ENCODE measurements at regions not wholly inside any gene's neighbourhood (a gene's known extent, or its start where the extent isn't known, plus 50 kb on each side); places are given as distances from the start of the nearest gene placed in this dataset.
A peak's percentile ranks its signal among the peaks of the same experiment; 100 is the strongest.

DNA sequence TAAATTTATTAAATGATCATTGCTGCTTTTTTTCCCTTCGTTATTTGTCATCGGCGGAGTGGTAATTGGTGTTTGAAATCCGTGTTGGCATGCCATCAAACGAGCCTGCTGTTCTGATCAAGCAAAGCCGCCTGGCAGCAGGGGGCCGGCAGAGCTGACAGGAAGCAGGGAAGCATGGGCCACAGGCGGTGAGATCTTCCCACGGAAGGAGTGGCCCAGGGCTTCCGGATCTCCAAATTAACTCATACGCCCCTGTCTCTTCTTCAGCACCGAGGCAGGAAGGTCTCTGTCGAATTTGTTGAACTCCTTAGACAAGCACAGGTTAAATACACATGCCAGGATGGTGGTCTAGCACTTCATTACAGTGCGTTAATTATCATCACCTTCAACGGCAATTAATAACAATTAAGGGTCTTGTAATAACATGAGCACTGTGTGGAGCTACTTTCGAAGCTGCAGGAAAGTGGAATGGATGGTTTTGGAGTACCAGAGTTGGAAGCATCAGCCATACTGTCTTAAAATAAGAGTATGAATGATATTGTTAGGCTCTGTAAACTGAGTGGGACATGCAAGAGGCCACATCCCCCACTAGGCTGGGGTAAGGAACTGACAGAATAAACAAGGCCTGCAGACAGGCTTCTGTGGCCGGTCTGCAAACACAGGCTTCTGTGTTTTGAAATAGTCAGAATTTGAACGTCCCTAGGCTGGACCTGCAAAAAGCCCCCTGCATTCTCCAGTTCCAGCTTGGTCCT lies 199.4 kb upstream of the DAB1 start:
- Histone ChIP-seq H3K4me3 (peak overlapping the region; percentile 30), H3K4me2 (ENCODE audit: unreplicated experiment) (peak overlapping the region; percentile 67), H2AFZ (peak overlapping the region; percentile 55), H3K27me3 (replicated peaks; ENCODE audit: insufficient read depth) (no peaks in the 10 kb centered on the region), H3K4me1 (ENCODE audit: insufficient read depth) (peaks cover 6% of the 10 kb centered on the region; the same call in 1 of the 2 replicates), H3K27ac (no peak overlapping the region), H3K9me3 (ENCODE audit: low read depth) (no peaks in the 10 kb centered on the region), H3K79me2 (ENCODE audit: insufficient read depth) (no peaks in the 10 kb centered on the region), H3K9me2 (ENCODE audit: insufficient read depth) (no peaks in the 10 kb centered on the region), H4K20me1 (ENCODE audit: insufficient read depth) (no peaks in the 10 kb centered on the region), H3F3A (ENCODE audit: insufficient read depth) (0 out of 2 replicates have a peak, but pooled peaks cover 4% of the 10 kb centered on the region), H3K9ac (no peak overlapping the region), H3K36me3 (ENCODE audit: low read depth) (no peaks in the 10 kb centered on the region)
- DNase-seq: peak; percentile 67
- 7 to 9% methylated on average over 18 of the region's 18 CpGs for WGBS, 2 experiments (ENCODE audit: low coverage in 1 of 2, low lambda C conversion rate in 2 of 2, missing lambda C conversion rate in 2 of 2)
- in situ Hi-C loops (cut with MboI): no loop called here
- no peak for TF ChIP-seq EZH2phosphoT487 (IDR thresholded peaks at IDR 0.05; ENCODE audit: insufficient read depth, low read depth)
- no peak for TF ChIP-seq EZH2 (IDR thresholded peaks at IDR 0.05; ENCODE audit: insufficient read depth, poor library complexity, severe bottlenecking)

DNA sequence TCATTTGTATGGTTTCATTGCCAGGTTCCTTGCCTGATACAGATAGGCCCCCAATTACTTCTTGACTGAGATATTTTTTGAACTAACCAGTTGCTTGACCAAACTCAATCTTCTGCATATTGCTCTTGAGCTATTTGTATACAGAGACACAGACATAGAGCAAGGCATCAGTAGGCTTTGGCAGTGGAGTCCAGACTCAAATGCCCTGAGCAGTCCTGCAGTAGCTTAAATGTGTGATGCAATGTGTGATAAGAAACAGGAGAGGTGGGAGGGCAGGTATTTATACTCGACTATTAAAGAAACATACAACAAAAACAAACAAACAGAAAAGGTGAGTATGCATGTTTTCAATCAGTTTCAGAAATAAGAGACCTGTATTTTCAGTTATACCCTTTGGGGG lies 197.9 kb upstream of the DAB1 start:
- Histone ChIP-seq H3F3A (ENCODE audit: insufficient read depth) (0 out of 2 replicates have a peak, but pooled peaks cover 4% of the 10 kb centered on the region), H2AFZ (no peak overlapping the region), H3K4me2 (ENCODE audit: unreplicated experiment) (no peak overlapping the region), H3K79me2 (ENCODE audit: insufficient read depth) (no peaks in the 10 kb centered on the region), H3K9ac (no peak overlapping the region), H3K4me1 (ENCODE audit: insufficient read depth) (peaks cover 6% of the 10 kb centered on the region; the same call in 1 of the 2 replicates), H3K36me3 (ENCODE audit: low read depth) (no peaks in the 10 kb centered on the region), H4K20me1 (ENCODE audit: insufficient read depth) (no peaks in the 10 kb centered on the region), H3K27me3 (replicated peaks; ENCODE audit: insufficient read depth) (no peaks in the 10 kb centered on the region), H3K27ac (no peak overlapping the region), H3K9me2 (ENCODE audit: insufficient read depth) (no peaks in the 10 kb centered on the region), H3K4me3 (no peak overlapping the region), H3K9me3 (ENCODE audit: low read depth) (no peaks in the 10 kb centered on the region)
- TF ChIP-seq EZH2phosphoT487 (IDR thresholded peaks at IDR 0.05; ENCODE audit: insufficient read depth, low read depth): no peak
- TF ChIP-seq EZH2 (IDR thresholded peaks at IDR 0.05; ENCODE audit: insufficient read depth, poor library complexity, severe bottlenecking): no peak
- DNase-seq: no peak
- in situ Hi-C loops (cut with MboI): no loop called here
- 33 to 64% methylated on average over 1 of the region's 1 CpG for WGBS, 2 experiments (ENCODE audit: low coverage in 1 of 2, low lambda C conversion rate in 2 of 2, missing lambda C conversion rate in 2 of 2)

- no peaks in the 10 kb centered on the region for H3K36me3 ChIP-seq (ENCODE audit: low read depth)
- no peaks in the 10 kb centered on the region for H3K27me3 ChIP-seq (replicated peaks; ENCODE audit: insufficient read depth)
- no peak for DNase-seq
- no peaks in the 10 kb centered on the region for H3K79me2 ChIP-seq (ENCODE audit: insufficient read depth)
- H4K20me1 ChIP-seq (ENCODE audit: insufficient read depth): no peaks in the 10 kb centered on the region
- no peak overlapping the region for H3K4me2 ChIP-seq (ENCODE audit: unreplicated experiment)
- 0 out of 2 replicates have a peak, but pooled peaks cover 4% of the 10 kb centered on the region for H3F3A ChIP-seq (ENCODE audit: insufficient read depth)
- WGBS, 2 experiments (ENCODE audit: low coverage in 1 of 2, low lambda C conversion rate in 2 of 2, missing lambda C conversion rate in 2 of 2): 37 to 63% methylated on average over 4 of the region's 4 CpGs
- H3K9me3 ChIP-seq (ENCODE audit: low read depth): no peaks in the 10 kb centered on the region
- H2AFZ ChIP-seq: no peak overlapping the region
- H3K9ac ChIP-seq: no peak overlapping the region
- in situ Hi-C loops (cut with MboI): no loop called here
- no peak for TF ChIP-seq EZH2phosphoT487 (IDR thresholded peaks at IDR 0.05; ENCODE audit: insufficient read depth, low read depth)
- TF ChIP-seq EZH2 (IDR thresholded peaks at IDR 0.05; ENCODE audit: insufficient read depth, poor library complexity, severe bottlenecking): no peak
- H3K4me3 ChIP-seq: no peak overlapping the region
- H3K27ac ChIP-seq: no peak overlapping the region
- H3K9me2 ChIP-seq (ENCODE audit: insufficient read depth): no peaks in the 10 kb centered on the region
- peaks cover 6% of the 10 kb centered on the region; the same call in 1 of the 2 replicates for H3K4me1 ChIP-seq (ENCODE audit: insufficient read depth)
Observed at GRCh38 chr1:57620605-57621004, 196.7 kb upstream of the DAB1 start.

- in situ Hi-C loops (cut with MboI): no loop called here
- Histone ChIP-seq H3F3A (ENCODE audit: insufficient read depth) (no peaks in the 10 kb centered on the region), H3K9me2 (ENCODE audit: insufficient read depth) (no peaks in the 10 kb centered on the region), H3K27ac (no peak overlapping the region), H3K9me3 (ENCODE audit: low read depth) (no peaks in the 10 kb centered on the region), H3K27me3 (replicated peaks; ENCODE audit: insufficient read depth) (no peaks in the 10 kb centered on the region), H4K20me1 (ENCODE audit: insufficient read depth) (no peaks in the 10 kb centered on the region), H3K4me3 (no peak overlapping the region), H3K9ac (no peak overlapping the region), H3K4me1 (ENCODE audit: insufficient read depth) (no peaks in the 10 kb centered on the region), H2AFZ (no peak overlapping the region), H3K4me2 (ENCODE audit: unreplicated experiment) (no peak overlapping the region), H3K79me2 (ENCODE audit: insufficient read depth) (no peaks in the 10 kb centered on the region), H3K36me3 (ENCODE audit: low read depth) (no peaks in the 10 kb centered on the region)
- no peak for TF ChIP-seq EZH2 (IDR thresholded peaks at IDR 0.05; ENCODE audit: insufficient read depth, poor library complexity, severe bottlenecking)
- no peak for TF ChIP-seq EZH2phosphoT487 (IDR thresholded peaks at IDR 0.05; ENCODE audit: insufficient read depth, low read depth)
- DNase-seq: no peak
- WGBS, 2 experiments (ENCODE audit: low coverage in 1 of 2, low lambda C conversion rate in 2 of 2, missing lambda C conversion rate in 2 of 2): 53 to 55% methylated on average over 4 of the region's 4 CpGs
Observed at GRCh38 chr1:57616921-57617320, 193.1 kb upstream of the DAB1 start.
